IPS-NIHi11 (cell line): ENCODE measurements at regions not wholly inside any gene's neighbourhood (a gene's known extent, or its start where the extent isn't known, plus 50 kb on each side); places are given as distances from the start of the nearest gene placed in this dataset.
"Not testable (repeated sequence)": the region's sequence is repeated elsewhere in the genome, so short reads cannot be mapped to it uniquely, and the experiment has no call there.

Source experiments
- DNase-seq: peaks from one replicate; pipeline ENCODE4 v3.0.0; 2012; ENCODE audit warnings: mixed read lengths, low spot score

- no peak for DNase-seq
Observed at GRCh38 chr5:66353186-66353585, 209.1 kb downstream of the SREK1 start.

- no peak for DNase-seq
Observed at GRCh38 chr5:66354422-66354821, 210.3 kb downstream of the SREK1 start.

- DNase-seq: no peak
Observed at GRCh38 chr5:66356011-66356565, 212.0 kb downstream of the SREK1 start.

GRCh38 chr5:66358741-66359140, 214.6 kb downstream of the SREK1 start:
- no peak for DNase-seq

GRCh38 chr5:66361070-66361469, 217.0 kb downstream of the SREK1 start:
- DNase-seq: no peak

- DNase-seq: no peak
Observed at GRCh38 chr5:66362046-66362445, 217.9 kb downstream of the SREK1 start.

- no peak for DNase-seq
Observed at GRCh38 chr5:66362687-66363086, 218.6 kb downstream of the SREK1 start.

- no peak for DNase-seq
Observed at GRCh38 chr5:66363097-66363496, 219.0 kb downstream of the SREK1 start.

GRCh38 chr5:66364186-66364585, 220.1 kb downstream of the SREK1 start:
- no peak for DNase-seq

- DNase-seq: no peak
Observed at GRCh38 chr5:66365981-66366380, 221.9 kb downstream of the SREK1 start.

- no peak for DNase-seq
Observed at GRCh38 chr5:66367814-66368541, 223.9 kb downstream of the SREK1 start.

- DNase-seq: no peak
Observed at GRCh38 chr5:66368811-66369210, 224.7 kb downstream of the SREK1 start.

GRCh38 chr5:66377747-66378146, 218.4 kb upstream of the MAST4 start:
- DNase-seq: no peak

- DNase-seq: no peak
Observed at GRCh38 chr5:66378407-66378806, 217.8 kb upstream of the MAST4 start.

GRCh38 chr5:66382152-66382551, 214.0 kb upstream of the MAST4 start:
- DNase-seq: no peak

GRCh38 chr5:66405145-66405544, 191.0 kb upstream of the MAST4 start:
- not testable (repeated sequence) for DNase-seq

GRCh38 chr5:66406761-66407336, 189.3 kb upstream of the MAST4 start:
- no peak for DNase-seq

- DNase-seq: no peak
Observed at GRCh38 chr5:66407765-66408164, 188.4 kb upstream of the MAST4 start.

- DNase-seq: no peak
Observed at GRCh38 chr5:66408576-66408975, 187.6 kb upstream of the MAST4 start.

GRCh38 chr5:66410122-66410521, 186.1 kb upstream of the MAST4 start:
- DNase-seq: no peak

GRCh38 chr5:66411701-66412100, 184.5 kb upstream of the MAST4 start:
- no peak for DNase-seq

- DNase-seq: no peak
Observed at GRCh38 chr5:66413931-66414330, 182.3 kb upstream of the MAST4 start.

- no peak for DNase-seq
Observed at GRCh38 chr5:66415208-66415607, 181.0 kb upstream of the MAST4 start.

GRCh38 chr5:66416698-66417097, 179.5 kb upstream of the MAST4 start:
- DNase-seq: no peak
